OCI-LY7 (cell line): ENCODE measurements at regions not wholly inside any gene's neighbourhood (a gene's known extent, or its start where the extent isn't known, plus 50 kb on each side); places are given as distances from the start of the nearest gene placed in this dataset.

Source experiments
- EZH2phosphoT487 ChIP-seq: fragments of 200-600 bp; sonication (generic); IDR thresholded peaks from 2 replicates; pipeline ENCODE4 v1.6.1; 2018; ENCODE audit warnings: low read depth, borderline replicate concordance, mild to moderate bottlenecking, mixed run types, antibody characterized with exemption, low read length, moderate library complexity, mixed read lengths
- TF ChIP-seq, protein P1 (sequence below): fragments of 200-600 bp; sonication (generic); conservative IDR thresholded peaks from 2 replicates; pipeline ENCODE4 v1.5.1; 2014; ENCODE audit warnings: mild to moderate bottlenecking, antibody characterized with exemption, low read length, moderate library complexity, mixed read lengths

- TF ChIP-seq, protein P1, sequence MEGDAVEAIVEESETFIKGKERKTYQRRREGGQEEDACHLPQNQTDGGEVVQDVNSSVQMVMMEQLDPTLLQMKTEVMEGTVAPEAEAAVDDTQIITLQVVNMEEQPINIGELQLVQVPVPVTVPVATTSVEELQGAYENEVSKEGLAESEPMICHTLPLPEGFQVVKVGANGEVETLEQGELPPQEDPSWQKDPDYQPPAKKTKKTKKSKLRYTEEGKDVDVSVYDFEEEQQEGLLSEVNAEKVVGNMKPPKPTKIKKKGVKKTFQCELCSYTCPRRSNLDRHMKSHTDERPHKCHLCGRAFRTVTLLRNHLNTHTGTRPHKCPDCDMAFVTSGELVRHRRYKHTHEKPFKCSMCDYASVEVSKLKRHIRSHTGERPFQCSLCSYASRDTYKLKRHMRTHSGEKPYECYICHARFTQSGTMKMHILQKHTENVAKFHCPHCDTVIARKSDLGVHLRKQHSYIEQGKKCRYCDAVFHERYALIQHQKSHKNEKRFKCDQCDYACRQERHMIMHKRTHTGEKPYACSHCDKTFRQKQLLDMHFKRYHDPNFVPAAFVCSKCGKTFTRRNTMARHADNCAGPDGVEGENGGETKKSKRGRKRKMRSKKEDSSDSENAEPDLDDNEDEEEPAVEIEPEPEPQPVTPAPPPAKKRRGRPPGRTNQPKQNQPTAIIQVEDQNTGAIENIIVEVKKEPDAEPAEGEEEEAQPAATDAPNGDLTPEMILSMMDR = no peak
- no peak for TF ChIP-seq EZH2phosphoT487
These were observed 415.7 kb downstream of the USP25 start for GRCh38 chr21:16145479-16145878.
